AG09309 (cell line): ENCODE measurements at regions not wholly inside any gene's neighbourhood (a gene's known extent, or its start where the extent isn't known, plus 50 kb on each side); places are given as distances from the start of the nearest gene placed in this dataset.

Source experiments
- DNase-seq: peaks from one replicate; pipeline ENCODE4 v3.0.0-alpha.2; 2010; ENCODE audit warnings: low read depth
- H3K4me3 ChIP-seq: 2 replicates; pipeline ENCODE4 v1.5.1; 2011; ENCODE audit warnings: mild to moderate bottlenecking, low read depth, low read length, moderate library complexity; ENCODE audit not compliant: control insufficient read depth
- TF ChIP-seq, protein P1 (sequence below): IDR thresholded peaks from 2 replicates; pipeline ENCODE4 v1.5.1; 2011; ENCODE audit warnings: mild to moderate bottlenecking, low read depth, low read length, inconsistent platforms; ENCODE audit not compliant: insufficient read depth, control insufficient read depth; ENCODE audit errors: missing control alignments

DNA sequence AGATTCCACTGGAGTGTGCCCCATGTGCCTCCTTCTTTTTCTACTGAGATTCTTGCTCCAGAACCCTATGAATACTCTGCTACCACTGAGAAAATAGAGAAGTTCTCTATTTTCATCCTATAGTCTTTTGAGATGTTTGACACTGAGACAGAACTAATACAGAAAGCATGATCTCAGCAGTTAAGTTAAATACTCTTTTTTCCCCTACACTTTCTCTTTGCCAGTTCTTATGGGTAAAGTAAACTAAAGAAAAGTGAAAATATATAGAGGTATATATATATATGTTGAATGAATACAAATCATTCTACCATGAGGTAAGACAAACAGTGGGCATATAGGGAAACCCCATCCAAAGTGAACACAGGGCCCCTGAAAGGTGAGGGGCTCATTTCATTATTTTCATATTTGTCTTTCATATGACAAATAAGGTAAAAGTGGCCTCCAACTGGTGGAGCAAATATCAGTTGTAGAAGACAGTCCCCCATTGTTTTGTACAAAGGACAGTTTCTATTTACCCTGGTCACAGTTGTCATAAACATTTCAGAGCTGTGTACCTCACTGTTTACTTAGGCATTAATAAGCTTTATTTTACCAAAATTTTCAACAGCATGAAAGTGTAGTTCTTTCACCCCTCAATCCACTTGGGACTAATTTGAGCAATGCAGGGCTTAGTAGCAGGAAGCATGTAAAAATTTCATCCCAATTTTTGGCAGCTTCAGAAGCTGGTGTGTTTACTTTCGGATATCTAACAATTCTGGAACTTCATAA is 188.3 kb upstream of the MARCKS start:
- TF ChIP-seq, protein P1, sequence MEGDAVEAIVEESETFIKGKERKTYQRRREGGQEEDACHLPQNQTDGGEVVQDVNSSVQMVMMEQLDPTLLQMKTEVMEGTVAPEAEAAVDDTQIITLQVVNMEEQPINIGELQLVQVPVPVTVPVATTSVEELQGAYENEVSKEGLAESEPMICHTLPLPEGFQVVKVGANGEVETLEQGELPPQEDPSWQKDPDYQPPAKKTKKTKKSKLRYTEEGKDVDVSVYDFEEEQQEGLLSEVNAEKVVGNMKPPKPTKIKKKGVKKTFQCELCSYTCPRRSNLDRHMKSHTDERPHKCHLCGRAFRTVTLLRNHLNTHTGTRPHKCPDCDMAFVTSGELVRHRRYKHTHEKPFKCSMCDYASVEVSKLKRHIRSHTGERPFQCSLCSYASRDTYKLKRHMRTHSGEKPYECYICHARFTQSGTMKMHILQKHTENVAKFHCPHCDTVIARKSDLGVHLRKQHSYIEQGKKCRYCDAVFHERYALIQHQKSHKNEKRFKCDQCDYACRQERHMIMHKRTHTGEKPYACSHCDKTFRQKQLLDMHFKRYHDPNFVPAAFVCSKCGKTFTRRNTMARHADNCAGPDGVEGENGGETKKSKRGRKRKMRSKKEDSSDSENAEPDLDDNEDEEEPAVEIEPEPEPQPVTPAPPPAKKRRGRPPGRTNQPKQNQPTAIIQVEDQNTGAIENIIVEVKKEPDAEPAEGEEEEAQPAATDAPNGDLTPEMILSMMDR: no peak
- no peak for DNase-seq
- no peak overlapping the region for H3K4me3 ChIP-seq

DNA sequence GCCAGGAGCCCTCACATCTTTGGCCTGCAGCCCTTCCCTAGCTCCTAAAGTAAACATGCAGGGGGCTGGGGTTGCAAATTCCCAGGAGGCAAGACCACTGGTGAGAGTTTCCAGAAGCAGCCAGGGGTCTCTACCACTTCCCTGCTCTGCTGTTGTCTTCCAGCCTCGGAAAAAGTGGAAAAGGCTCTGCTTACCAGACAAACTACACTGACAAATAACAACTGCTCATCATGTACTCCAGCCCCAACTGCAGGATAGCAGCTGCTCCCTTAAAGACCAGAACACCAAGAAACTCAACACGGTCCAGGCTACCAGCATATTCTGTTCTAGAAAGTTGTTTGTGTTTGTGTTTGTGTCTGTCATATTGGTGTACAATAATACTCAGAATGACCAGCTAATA is 187.5 kb upstream of the MARCKS start:
- DNase-seq: no peak
- H3K4me3 ChIP-seq: no peak overlapping the region
- TF ChIP-seq, protein P1: no peak

DNA sequence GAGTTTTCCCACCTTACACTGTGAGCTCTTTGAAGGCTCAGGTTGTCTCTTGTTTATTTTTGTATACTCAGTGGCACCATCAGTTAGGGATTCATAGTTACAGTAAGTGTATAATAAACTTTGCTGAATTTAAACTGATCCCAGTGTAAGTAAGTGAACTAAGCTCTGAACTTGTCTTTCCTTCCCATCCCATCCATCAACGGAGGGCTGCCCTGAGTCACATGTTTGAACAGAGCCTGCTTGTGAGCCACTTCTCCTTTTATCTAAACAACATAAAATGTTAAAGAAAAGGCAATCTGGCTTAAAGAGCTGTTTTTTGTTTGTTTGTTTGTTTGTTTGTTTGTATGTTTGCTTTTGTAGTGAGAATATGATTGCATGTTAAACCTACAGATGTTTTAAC is 185.7 kb upstream of the MARCKS start:
- no peak overlapping the region for H3K4me3 ChIP-seq
- DNase-seq: no peak
- TF ChIP-seq, protein P1: no peak

DNA sequence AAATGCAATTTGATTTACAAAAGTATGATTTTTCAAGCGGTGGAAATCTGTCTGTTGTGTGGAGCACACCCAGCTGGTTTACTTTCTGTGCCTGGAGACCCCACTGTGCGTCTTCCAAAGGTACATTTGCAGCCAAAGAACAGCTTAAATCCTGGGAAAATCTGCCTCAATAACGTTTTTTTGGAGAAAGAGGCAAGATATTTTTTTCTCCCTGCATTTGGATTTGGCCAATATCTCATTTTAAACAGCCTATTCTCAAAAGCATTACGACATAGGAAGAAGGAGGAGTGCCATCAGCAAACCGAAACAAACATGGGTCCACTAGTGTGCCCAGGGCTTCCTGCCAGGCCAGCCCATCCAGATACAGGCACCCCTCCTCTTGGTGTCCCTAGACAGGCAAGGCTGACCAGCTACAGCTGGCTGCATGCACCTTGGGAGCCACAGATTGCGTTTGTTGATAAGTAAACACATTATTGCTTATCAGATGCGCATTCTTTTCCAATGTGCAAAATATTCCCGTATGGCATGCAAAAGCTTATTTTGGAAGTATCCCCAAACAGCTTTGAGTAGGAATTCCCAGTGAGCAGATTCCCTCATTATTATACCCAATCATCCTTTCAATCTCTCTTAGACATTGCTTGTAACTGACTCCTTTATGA is 184.5 kb upstream of the MARCKS start:
- peak overlapping the region; percentile 23 for H3K4me3 ChIP-seq
- peak; percentile 52 for DNase-seq
- TF ChIP-seq, protein P1: no peak

DNA sequence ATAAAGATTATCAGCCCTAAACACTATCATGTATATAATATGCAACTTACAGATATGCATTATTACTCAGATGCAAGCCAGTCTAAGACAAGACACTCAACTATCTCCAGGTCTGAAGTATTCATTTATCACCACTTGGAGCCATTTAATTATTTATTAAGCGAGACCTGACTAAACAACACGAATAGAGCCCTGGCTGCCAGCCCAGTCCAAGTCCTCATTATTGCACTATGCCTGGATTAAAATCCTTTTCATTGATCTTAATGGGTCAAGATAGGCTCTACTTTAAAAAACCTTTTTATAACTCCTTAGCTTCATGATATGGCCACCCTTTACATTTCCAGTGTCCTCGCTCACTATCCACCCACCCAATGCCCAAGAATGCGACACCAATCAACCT is 183.1 kb upstream of the MARCKS start:
- DNase-seq: no peak
- H3K4me3 ChIP-seq: no peak overlapping the region
- TF ChIP-seq, protein P1: no peak

DNA sequence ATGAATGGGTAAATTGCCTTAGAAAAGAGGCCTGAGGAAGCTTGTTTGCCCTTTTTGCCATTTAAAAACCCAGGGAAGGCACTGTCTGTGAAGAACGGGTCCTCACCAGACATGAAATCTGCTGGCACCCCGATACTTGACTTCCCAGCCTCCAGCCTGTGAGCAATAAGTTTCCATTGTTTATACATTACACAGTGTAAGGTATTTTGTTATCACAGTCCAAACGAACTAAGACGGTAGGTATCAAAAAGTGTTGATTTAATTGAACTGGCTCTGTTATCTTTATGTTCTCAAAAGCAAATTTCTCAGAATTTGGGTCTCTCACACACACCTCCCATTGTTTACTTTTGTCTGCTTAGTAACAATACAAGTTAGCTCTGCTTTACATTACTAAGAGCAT is 181.1 kb upstream of the MARCKS start:
- no peak for DNase-seq
- no peak overlapping the region for H3K4me3 ChIP-seq
- TF ChIP-seq, protein P1: no peak

DNA sequence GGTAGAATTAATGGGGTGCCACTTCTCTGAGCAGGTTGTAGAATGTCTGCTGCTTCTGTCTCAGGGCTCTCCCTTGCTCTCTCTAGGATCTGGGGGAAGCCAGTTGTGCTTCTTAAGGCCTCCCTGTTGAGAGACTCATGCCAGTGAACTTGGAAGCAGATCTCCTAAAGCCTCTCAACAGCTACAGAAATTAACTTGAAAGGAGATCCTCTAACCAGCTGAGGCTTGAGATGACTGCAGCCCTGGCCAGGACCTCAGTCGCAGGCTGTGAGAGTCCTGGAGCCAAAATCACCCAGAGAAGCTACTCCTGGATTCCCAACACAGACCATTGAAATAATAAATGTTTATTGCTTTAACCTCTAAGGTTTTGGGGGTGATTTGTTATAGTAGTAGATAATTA is 180.2 kb upstream of the MARCKS start:
- TF ChIP-seq, protein P1: no peak
- no peak overlapping the region for H3K4me3 ChIP-seq
- DNase-seq: no peak
